Choroid plexus epithelial cell (primary cell): ENCODE measurements at regions not wholly inside any gene's neighbourhood (a gene's known extent, or its start where the extent isn't known, plus 50 kb on each side); places are given as distances from the start of the nearest gene placed in this dataset.

ENCODE experiments used
- DNase-seq: peaks from one replicate; pipeline ENCODE4 v3.0.0-alpha.2; 2010; ENCODE audit warnings: low read depth
- H3K4me3 ChIP-seq: 2 replicates; pipeline ENCODE4 v1.5.1; 2011; ENCODE audit warnings: low read depth, mild to moderate bottlenecking, control low read depth, low read length, moderate library complexity
- CTCF ChIP-seq: conservative IDR thresholded peaks from 2 replicates; pipeline ENCODE4 v1.5.1; 2011; ENCODE audit warnings: low read depth, mild to moderate bottlenecking, control low read depth, inconsistent platforms, low read length, moderate library complexity

- TF ChIP-seq CTCF = no peak
Measured at GRCh38 chr3:13207975-13208705, 134.9 kb upstream of the IQSEC1 start.

GRCh38 chr3:13207578-13207922 lies 134.3 kb upstream of the IQSEC1 start:
- no peak overlapping the region for H3K4me3 ChIP-seq
- DNase-seq = no peak
- TF ChIP-seq CTCF = no peak

More at GRCh38 chr3:13207975-13208705, 134.9 kb upstream of the IQSEC1 start:
- no peak overlapping the region for H3K4me3 ChIP-seq
- no peak for DNase-seq

GRCh38 chr3:13206799-13207577 lies 133.8 kb upstream of the IQSEC1 start:
- DNase-seq = no peak
- H3K4me3 ChIP-seq = no peak overlapping the region
- TF ChIP-seq CTCF = no peak

- no peak for TF ChIP-seq CTCF
Measured at GRCh38 chr3:13205567-13206143, 132.4 kb upstream of the IQSEC1 start.

GRCh38 chr3:13204177-13204581 lies 130.9 kb upstream of the IQSEC1 start:
- no peak for DNase-seq
- TF ChIP-seq CTCF = no peak

More at GRCh38 chr3:13205567-13206143, 132.4 kb upstream of the IQSEC1 start:
- H3K4me3 ChIP-seq = no peak overlapping the region
- DNase-seq = no peak

GRCh38 chr3:13203398-13204176 lies 130.4 kb upstream of the IQSEC1 start:
- no peak overlapping the region for H3K4me3 ChIP-seq
- TF ChIP-seq CTCF = no peak
- no peak for DNase-seq

More at GRCh38 chr3:13204177-13204581, 130.9 kb upstream of the IQSEC1 start:
- no peak overlapping the region for H3K4me3 ChIP-seq
